ENCODE measurements at regions not wholly inside any gene's neighbourhood (a gene's known extent, or its start where the extent isn't known, plus 50 kb on each side); places are given as distances from the start of the nearest gene placed in this dataset.

- Histone ChIP-seq H3K14ac (ENCODE audit: low read length in 2 of 2) (no peak overlapping the region), H3K4me1 (ENCODE audit: control insufficient read depth, insufficient read depth, low read depth, low read length) (no peaks in the 10 kb centered on the region)
Observed at GRCh38 chr2:185063761-185064160, 465.4 kb downstream of the ZNF804A start.

GRCh38 chr2:185066128-185066527, 467.8 kb downstream of the ZNF804A start:
- Histone ChIP-seq H3K4me3 (ENCODE audit: insufficient read depth in 1 of 2, low read depth in 1 of 2, low read length in 2 of 2) (no peak overlapping the region), H3K23ac (ENCODE audit: low read length in 2 of 2) (no peak overlapping the region), H3K18ac (ENCODE audit: low read depth in 1 of 2, low read length in 2 of 2) (no peak overlapping the region), H4K91ac (ENCODE audit: low read length) (no peak overlapping the region), H3K27ac (ENCODE audit: low read length, poor library complexity, severe bottlenecking) (no peak overlapping the region), H2BK120ac (ENCODE audit: low read depth, low read length) (no peak overlapping the region), H3K14ac (ENCODE audit: low read length in 2 of 2) (no peak overlapping the region), H2AK5ac (ENCODE audit: low read length, severe bottlenecking) (no peak overlapping the region), H2BK5ac (ENCODE audit: low read depth, low read length, poor library complexity, severe bottlenecking) (no peak overlapping the region), H3K4ac (ENCODE audit: low read depth in 1 of 2, low read length in 2 of 2) (no peak overlapping the region), H3K9me3 (ENCODE audit: control insufficient read depth, low read length) (peaks cover 9% of the 10 kb centered on the region), H2BK15ac (ENCODE audit: low read depth, poor library complexity, severe bottlenecking) (no peak overlapping the region), H3K79me1 (replicated peaks; ENCODE audit: low read length, poor library complexity, severe bottlenecking) (no peaks in the 10 kb centered on the region), H2AFZ (ENCODE audit: low read depth, low read length) (no peak overlapping the region), H3K4me1 (ENCODE audit: control insufficient read depth, insufficient read depth, low read depth, low read length) (no peaks in the 10 kb centered on the region), H2BK12ac (ENCODE audit: low read length in 2 of 2) (no peak overlapping the region), H3K27me3 (ENCODE audit: control insufficient read depth in 1 of 2, insufficient read depth in 1 of 2, low read length in 2 of 2) (no peaks in the 10 kb centered on the region), H3K36me3 (ENCODE audit: control insufficient read depth in 1 of 2, insufficient read depth in 2 of 2, low read depth in 1 of 2, low read length in 2 of 2) (no peaks in the 10 kb centered on the region), H4K8ac (ENCODE audit: low read length) (no peak overlapping the region), H3K9ac (ENCODE audit: low read length) (no peak overlapping the region), H3K4me2 (ENCODE audit: low read length, poor library complexity, severe bottlenecking) (no peak overlapping the region)
- no peak for DNase-seq
- WGBS, result 86% methylated on average over 1 of the region's 1 CpG

More at GRCh38 chr2:185063761-185064160, 465.4 kb downstream of the ZNF804A start:
- Histone ChIP-seq H3K4me3 (ENCODE audit: insufficient read depth in 1 of 2, low read depth in 1 of 2, low read length in 2 of 2) (no peak overlapping the region), H3K9me3 (ENCODE audit: control insufficient read depth, low read length) (peaks cover 9% of the 10 kb centered on the region), H4K91ac (ENCODE audit: low read length) (no peak overlapping the region), H3K18ac (ENCODE audit: low read depth in 1 of 2, low read length in 2 of 2) (no peak overlapping the region), H3K36me3 (ENCODE audit: control insufficient read depth in 1 of 2, insufficient read depth in 2 of 2, low read depth in 1 of 2, low read length in 2 of 2) (no peaks in the 10 kb centered on the region), H2AK5ac (ENCODE audit: low read length, severe bottlenecking) (no peak overlapping the region), H2BK120ac (ENCODE audit: low read depth, low read length) (no peak overlapping the region), H2BK5ac (ENCODE audit: low read depth, low read length, poor library complexity, severe bottlenecking) (no peak overlapping the region), H2BK15ac (ENCODE audit: low read depth, poor library complexity, severe bottlenecking) (no peak overlapping the region), H2BK12ac (ENCODE audit: low read length in 2 of 2) (no peak overlapping the region), H3K27ac (ENCODE audit: low read length, poor library complexity, severe bottlenecking) (no peak overlapping the region), H3K9ac (ENCODE audit: low read length) (no peak overlapping the region), H3K4ac (ENCODE audit: low read depth in 1 of 2, low read length in 2 of 2) (no peak overlapping the region), H4K8ac (ENCODE audit: low read length) (no peak overlapping the region), H3K4me2 (ENCODE audit: low read length, poor library complexity, severe bottlenecking) (no peak overlapping the region), H3K79me1 (replicated peaks; ENCODE audit: low read length, poor library complexity, severe bottlenecking) (no peaks in the 10 kb centered on the region), H3K27me3 (ENCODE audit: control insufficient read depth in 1 of 2, insufficient read depth in 1 of 2, low read length in 2 of 2) (no peaks in the 10 kb centered on the region), H2AFZ (ENCODE audit: low read depth, low read length) (no peak overlapping the region), H3K23ac (ENCODE audit: low read length in 2 of 2) (no peak overlapping the region)
- WGBS, result 88% methylated on average over 1 of the region's 1 CpG
- DNase-seq, result no peak

- H3K9ac ChIP-seq (ENCODE audit: low read length), result no peak overlapping the region
- H3K4me2 ChIP-seq (ENCODE audit: low read length, poor library complexity, severe bottlenecking), result no peak overlapping the region
- H3K14ac ChIP-seq (ENCODE audit: low read length in 2 of 2), result no peak overlapping the region
- H3K36me3 ChIP-seq (ENCODE audit: control insufficient read depth in 1 of 2, insufficient read depth in 2 of 2, low read depth in 1 of 2, low read length in 2 of 2), result no peaks in the 10 kb centered on the region
- H3K27me3 ChIP-seq (ENCODE audit: control insufficient read depth in 1 of 2, insufficient read depth in 1 of 2, low read length in 2 of 2), result no peaks in the 10 kb centered on the region
- no peak overlapping the region for H4K91ac ChIP-seq (ENCODE audit: low read length)
- no peak overlapping the region for H2AK5ac ChIP-seq (ENCODE audit: low read length, severe bottlenecking)
- H3K4me3 ChIP-seq (ENCODE audit: insufficient read depth in 1 of 2, low read depth in 1 of 2, low read length in 2 of 2), result no peak overlapping the region
- no peak overlapping the region for H3K18ac ChIP-seq (ENCODE audit: low read depth in 1 of 2, low read length in 2 of 2)
- WGBS, result no CpG with 5 or more reads among the region's 2 CpGs
- H2BK120ac ChIP-seq (ENCODE audit: low read depth, low read length), result no peak overlapping the region
- no peaks in the 10 kb centered on the region for H3K79me1 ChIP-seq (replicated peaks; ENCODE audit: low read length, poor library complexity, severe bottlenecking)
- H3K23ac ChIP-seq (ENCODE audit: low read length in 2 of 2), result no peak overlapping the region
- H2AFZ ChIP-seq (ENCODE audit: low read depth, low read length), result no peak overlapping the region
- no peak overlapping the region for H3K4ac ChIP-seq (ENCODE audit: low read depth in 1 of 2, low read length in 2 of 2)
- H2BK12ac ChIP-seq (ENCODE audit: low read length in 2 of 2), result no peak overlapping the region
- DNase-seq, result no peak
- H3K9me3 ChIP-seq (ENCODE audit: control insufficient read depth, low read length), result no peaks in the 10 kb centered on the region
- no peak overlapping the region for H2BK15ac ChIP-seq (ENCODE audit: low read depth, poor library complexity, severe bottlenecking)
- no peak overlapping the region for H2BK5ac ChIP-seq (ENCODE audit: low read depth, low read length, poor library complexity, severe bottlenecking)
- no peaks in the 10 kb centered on the region for H3K4me1 ChIP-seq (ENCODE audit: control insufficient read depth, insufficient read depth, low read depth, low read length)
- H4K8ac ChIP-seq (ENCODE audit: low read length), result no peak overlapping the region
- H3K27ac ChIP-seq (ENCODE audit: low read length, poor library complexity, severe bottlenecking), result no peak overlapping the region
Observed at GRCh38 chr2:185069107-185069506, 470.8 kb downstream of the ZNF804A start.

GRCh38 chr2:185074156-185074555, 475.8 kb downstream of the ZNF804A start:
- no peaks in the 10 kb centered on the region for H3K79me1 ChIP-seq (replicated peaks; ENCODE audit: low read length, poor library complexity, severe bottlenecking)
- H3K4me2 ChIP-seq (ENCODE audit: low read length, poor library complexity, severe bottlenecking), result no peak overlapping the region
- no peak overlapping the region for H2AK5ac ChIP-seq (ENCODE audit: low read length, severe bottlenecking)
- H3K4ac ChIP-seq (ENCODE audit: low read depth in 1 of 2, low read length in 2 of 2), result no peak overlapping the region
- no peak overlapping the region for H4K91ac ChIP-seq (ENCODE audit: low read length)
- no peaks in the 10 kb centered on the region for H3K4me1 ChIP-seq (ENCODE audit: control insufficient read depth, insufficient read depth, low read depth, low read length)
- H3K27ac ChIP-seq (ENCODE audit: low read length, poor library complexity, severe bottlenecking), result no peak overlapping the region
- no peak overlapping the region for H4K8ac ChIP-seq (ENCODE audit: low read length)
- no peak overlapping the region for H2BK5ac ChIP-seq (ENCODE audit: low read depth, low read length, poor library complexity, severe bottlenecking)
- H3K9ac ChIP-seq (ENCODE audit: low read length), result no peak overlapping the region
- no peak overlapping the region for H2AFZ ChIP-seq (ENCODE audit: low read depth, low read length)
- H2BK15ac ChIP-seq (ENCODE audit: low read depth, poor library complexity, severe bottlenecking), result no peak overlapping the region
- H2BK12ac ChIP-seq (ENCODE audit: low read length in 2 of 2), result no peak overlapping the region
- H3K36me3 ChIP-seq (ENCODE audit: control insufficient read depth in 1 of 2, insufficient read depth in 2 of 2, low read depth in 1 of 2, low read length in 2 of 2), result no peaks in the 10 kb centered on the region
- no peaks in the 10 kb centered on the region for H3K9me3 ChIP-seq (ENCODE audit: control insufficient read depth, low read length)
- H3K18ac ChIP-seq (ENCODE audit: low read depth in 1 of 2, low read length in 2 of 2), result no peak overlapping the region
- no peaks in the 10 kb centered on the region for H3K27me3 ChIP-seq (ENCODE audit: control insufficient read depth in 1 of 2, insufficient read depth in 1 of 2, low read length in 2 of 2)
- no peak overlapping the region for H3K4me3 ChIP-seq (ENCODE audit: insufficient read depth in 1 of 2, low read depth in 1 of 2, low read length in 2 of 2)
- DNase-seq, result no peak
- H3K23ac ChIP-seq (ENCODE audit: low read length in 2 of 2), result no peak overlapping the region
- H3K14ac ChIP-seq (ENCODE audit: low read length in 2 of 2), result no peak overlapping the region
- H2BK120ac ChIP-seq (ENCODE audit: low read depth, low read length), result no peak overlapping the region
